HG03280 (cell line): ENCODE measurements at regions not wholly inside any gene's neighbourhood (a gene's known extent, or its start where the extent isn't known, plus 50 kb on each side); places are given as distances from the start of the nearest gene placed in this dataset.
"Not testable (repeated sequence)": the region's sequence is repeated elsewhere in the genome, so short reads cannot be mapped to it uniquely, and the experiment has no call there.

ENCODE experiments used
- ATAC-seq: cut with Tn5 transposase; IDR thresholded peaks from one replicate; pipeline ENCODE4 v1.9.1; 2021; ENCODE audit warnings: mild to moderate bottlenecking, moderate library complexity; ENCODE audit not compliant: unreplicated experiment

DNA sequence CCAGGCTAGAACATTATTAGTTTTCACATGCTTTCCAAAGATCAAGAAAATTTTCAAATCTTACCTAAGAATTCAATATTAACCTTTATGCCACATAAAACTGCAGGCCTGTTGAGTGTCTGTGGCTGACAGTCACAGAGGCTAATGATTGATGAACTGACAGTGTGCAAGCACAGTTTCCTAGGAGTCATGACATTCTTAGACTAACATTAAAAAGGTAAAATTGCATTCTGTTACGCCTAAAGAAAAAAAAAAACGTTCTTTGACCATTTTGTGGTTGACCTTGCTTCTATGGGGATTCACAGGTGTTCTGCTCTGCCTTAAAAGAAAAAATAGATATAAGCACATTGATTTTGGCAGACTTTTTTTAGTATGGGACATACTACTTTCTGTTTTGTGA, 1776.2 kb downstream of the PCDH9 start:
- no peak for ATAC-seq

DNA sequence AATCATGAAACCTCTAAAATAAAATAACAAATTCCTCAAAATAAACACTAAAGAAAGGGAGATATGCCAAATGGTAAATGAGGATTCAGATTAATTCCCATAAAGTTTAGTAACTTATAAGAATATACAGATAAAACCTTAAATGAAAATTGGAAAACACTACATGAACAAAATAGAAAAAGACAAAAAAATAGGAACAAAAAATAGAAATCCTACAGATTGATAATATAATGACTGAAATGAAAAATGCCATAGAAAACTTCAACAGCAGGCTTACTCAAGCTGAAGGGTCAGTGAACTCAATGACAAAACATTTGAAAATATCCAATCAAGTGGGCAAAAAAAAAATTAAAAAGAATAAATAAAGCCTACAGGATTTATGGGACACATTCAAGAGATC, 1784.8 kb downstream of the PCDH9 start:
- ATAC-seq, result no peak

DNA sequence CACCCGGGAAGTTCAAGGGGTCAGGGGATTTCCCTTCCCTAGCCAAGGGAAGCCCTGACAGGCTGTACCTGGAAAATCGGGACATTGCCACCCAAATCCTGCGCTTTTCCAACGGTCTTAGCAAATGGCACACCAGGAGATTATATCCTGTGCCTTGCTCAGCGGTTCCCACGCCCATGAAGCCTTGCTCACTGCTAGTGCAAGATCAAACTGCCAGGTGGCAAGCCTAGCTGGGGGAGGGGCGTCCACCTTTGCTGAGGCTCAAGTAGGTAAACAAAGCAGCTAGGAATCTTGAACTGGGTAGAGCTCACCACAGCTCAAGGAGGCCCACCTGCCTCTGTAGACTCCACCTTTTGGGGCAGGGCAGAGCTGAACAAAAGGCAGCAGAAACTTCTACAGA, 1794.5 kb downstream of the PCDH9 start:
- no peak for ATAC-seq

DNA sequence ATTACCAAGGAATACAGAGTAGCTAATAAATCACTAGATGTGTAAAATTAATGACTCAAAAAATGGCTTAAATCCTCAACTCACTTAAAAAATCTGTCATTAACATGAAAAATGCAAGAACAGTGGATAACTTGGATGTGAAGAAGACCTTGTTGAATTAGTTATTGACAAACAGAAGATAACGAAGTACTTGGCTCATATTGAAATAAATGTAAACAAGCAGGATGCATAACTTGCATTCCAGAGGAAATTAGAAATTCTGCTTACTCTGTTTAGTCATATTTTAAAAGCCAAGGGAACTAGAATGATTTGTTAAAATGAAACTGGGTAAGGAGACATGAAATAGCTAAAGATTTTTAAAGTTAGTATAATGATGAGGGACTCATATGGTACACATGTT, 1812.2 kb downstream of the PCDH9 start:
- ATAC-seq, result no peak

DNA sequence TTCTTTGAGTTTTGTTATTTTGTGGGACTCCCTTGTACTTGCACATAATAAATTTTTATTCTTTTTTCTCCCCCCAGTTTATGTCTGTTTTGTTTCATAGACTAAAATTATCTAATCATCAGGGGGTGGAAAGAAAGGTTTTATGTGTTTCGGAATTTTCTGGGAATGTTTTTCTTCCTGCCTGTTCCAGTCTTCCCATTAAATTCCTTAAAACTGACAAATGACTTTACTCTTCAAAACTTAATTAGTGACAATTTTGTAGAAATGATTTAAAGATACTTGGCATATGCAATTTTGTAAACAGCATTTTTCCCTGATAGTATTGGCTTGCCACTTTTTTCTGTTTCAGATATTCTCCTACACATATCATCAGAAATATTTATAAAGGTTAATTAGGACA, 1813.4 kb downstream of the PCDH9 start:
- ATAC-seq, result no peak

DNA sequence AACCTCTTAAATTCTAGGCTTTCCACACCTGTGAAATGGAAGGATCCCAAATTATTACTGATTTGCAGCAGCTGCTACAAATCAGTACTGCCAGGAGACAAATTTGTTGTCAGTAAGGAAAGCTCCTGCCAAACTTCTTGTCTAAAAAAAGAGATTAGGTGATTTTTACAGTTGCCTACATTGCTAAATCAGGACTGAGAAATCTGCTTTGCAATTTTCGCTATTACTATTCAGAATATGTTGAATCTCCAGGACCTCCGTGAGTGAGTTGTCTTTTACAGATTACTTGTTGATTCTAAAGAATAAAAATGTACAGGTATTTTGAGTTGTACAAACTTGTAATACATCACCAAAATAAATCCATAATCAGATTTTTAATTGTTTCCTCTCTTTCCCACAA, 1815.9 kb downstream of the PCDH9 start:
- no peak for ATAC-seq

DNA sequence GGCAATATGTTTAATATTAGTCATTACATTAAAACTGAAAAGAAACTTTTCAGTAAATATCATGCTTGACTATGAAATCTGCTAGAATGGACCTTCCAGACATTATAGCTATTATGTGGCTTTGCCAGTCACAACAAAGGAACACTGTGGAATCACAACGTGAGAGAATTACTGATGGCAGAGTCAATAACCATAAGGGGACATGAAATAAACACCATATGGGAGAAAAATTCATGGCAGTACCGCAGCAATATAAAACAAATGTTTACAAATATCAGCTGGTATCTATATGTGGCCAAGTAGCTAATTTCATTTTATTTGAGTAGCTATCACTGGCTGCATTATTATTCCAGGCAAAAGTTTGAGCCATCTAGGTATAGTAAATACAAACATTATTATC, 1818.6 kb downstream of the PCDH9 start:
- ATAC-seq, result no peak

DNA sequence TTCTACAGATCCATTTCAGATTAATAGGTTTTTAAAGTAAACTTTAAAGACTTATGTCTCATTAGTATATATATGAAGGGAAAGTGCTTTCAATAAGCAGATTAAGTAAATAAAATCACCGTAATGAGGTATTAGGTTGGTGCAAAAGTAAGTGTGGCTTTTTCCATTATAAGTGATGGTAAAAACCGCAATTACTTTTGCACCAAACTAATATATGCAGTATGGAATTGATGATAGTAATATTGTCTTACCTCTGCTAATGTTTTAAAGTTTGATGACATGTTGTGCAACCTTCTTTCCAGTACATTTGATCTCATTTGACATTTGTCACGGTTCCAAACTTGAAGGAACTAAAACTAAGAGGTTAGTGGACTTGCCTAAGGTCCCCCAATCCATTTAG, 1819.3 kb downstream of the PCDH9 start:
- ATAC-seq, result no peak

DNA sequence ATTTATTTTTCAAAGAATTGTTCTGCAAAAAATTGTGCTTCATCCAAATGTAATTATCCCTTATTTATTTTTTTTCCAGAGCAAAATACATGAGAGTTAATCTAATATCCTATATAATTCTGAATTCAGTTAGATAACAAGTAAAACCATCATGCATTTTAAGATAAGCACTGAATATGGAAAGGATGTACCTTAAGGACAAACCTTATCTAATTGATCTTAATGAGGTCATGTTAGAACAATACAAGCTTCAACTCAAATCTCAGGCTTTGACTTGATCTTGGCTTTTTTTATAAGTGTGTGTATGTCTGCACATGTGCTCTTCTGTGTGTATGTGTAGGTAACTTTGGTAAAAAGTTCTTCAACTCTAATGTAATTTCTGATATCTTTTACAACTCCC, 1828.8 kb downstream of the PCDH9 start:
- ATAC-seq, result no peak

DNA sequence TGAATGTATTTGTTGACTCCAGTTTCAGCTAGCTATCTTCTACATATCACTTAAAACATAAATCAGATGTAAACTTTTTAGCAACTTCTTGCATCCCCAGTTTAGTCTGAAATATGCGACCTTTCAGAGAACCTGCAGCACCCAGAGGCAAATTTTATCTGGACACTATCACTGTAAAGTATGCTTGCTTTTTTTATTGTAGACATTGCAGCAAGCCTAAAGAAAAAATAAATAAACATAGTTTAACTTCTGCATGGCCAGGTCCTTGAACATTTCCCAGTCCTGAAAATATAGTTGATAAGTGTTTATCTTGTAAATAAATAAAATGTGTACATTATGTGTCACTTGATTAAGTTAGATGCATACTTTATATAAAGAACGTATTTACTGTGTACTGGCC, 1829.4 kb downstream of the PCDH9 start:
- no peak for ATAC-seq

DNA sequence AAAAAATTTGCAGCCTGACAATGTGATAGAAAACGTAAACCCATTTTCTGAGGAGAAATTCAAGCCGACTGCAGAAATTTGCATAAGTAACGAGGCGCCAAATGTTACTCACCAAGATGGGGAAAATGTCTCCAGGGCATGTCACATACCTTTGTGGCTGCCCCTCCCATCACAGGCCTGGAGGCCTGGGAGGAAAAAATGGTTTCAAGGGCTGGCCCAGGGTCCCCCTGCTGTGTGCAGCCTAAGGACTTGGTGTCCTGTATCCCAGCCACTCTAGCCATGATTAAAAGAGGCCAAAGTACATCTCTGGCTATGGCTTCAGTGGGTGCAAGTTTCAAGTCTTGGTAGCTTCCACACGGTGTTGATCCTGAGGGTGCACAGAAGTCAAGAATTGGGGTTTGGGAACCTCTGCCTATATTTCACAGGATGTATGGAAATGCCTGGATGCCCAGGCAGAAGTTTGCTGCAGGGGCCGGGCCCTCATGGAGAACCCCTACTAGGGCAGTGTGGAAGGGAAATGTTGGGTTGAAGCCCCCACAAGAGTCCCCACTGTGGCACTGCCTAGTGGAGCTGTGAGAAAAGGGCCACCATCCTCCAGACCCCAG, 1842.3 kb downstream of the PCDH9 start:
- no peak for ATAC-seq

DNA sequence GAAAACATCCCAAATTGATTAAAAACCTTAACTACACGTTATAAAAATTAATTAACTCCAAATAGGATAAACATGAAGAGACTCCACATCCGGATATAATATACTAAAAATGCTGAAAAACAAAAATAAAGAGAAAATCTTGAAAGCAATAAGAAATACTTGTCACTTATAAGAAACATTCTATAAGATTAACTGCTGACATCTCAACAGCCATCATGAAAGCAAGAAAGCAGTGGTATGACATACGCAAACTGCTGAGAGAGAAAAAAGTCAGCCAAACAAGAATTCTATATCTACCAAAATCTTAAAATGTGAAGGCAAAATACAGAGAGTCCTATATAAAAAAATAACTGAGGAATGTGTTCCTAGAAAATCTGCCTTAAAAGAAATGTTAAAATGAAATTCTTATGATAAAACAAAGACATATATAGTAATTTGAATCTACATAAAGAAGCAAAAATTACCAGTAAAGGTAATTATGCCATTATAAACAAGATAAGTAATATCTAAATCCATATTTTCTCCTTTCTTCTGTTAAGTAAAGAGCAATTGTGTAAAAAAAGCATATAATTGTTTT, 1851.1 kb downstream of the PCDH9 start:
- ATAC-seq, result no peak

DNA sequence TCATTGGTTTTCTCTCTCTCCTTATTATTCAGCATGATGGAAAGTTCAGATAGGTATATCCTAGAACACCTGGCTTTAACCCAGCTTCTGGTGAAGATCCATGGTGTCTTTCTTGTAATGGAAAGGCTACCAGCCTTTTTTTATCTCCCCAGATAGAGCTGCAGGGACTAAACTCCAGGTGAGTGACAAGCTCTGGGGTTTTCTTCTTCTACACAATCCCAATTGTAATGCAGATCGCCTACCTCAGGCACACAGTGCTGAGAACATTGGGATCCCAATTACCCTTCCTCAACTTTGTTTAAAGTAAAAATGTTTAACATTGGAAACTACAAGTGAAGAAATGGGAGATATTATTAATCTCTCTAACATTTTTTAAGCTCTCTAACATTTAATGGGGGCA, 1851.7 kb downstream of the PCDH9 start:
- ATAC-seq, result no peak

DNA sequence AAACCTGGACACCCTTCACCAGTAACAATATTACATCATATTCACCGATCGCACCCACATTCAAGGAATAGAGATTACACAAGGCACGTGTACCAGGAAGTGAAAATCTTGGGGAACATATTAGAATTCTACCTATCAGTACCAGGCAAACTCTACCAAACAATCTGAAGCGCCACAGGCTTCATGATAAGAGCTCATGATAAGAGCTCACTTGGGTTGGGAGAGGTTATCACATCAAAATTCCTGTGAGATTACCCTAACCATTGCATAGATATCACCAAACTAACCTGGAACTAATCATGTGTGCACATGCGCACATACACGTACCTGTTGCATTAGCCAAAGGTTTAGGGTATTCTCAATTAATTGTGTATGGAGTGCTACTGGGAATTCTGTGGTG, 1861.3 kb downstream of the PCDH9 start:
- ATAC-seq, result no peak

DNA sequence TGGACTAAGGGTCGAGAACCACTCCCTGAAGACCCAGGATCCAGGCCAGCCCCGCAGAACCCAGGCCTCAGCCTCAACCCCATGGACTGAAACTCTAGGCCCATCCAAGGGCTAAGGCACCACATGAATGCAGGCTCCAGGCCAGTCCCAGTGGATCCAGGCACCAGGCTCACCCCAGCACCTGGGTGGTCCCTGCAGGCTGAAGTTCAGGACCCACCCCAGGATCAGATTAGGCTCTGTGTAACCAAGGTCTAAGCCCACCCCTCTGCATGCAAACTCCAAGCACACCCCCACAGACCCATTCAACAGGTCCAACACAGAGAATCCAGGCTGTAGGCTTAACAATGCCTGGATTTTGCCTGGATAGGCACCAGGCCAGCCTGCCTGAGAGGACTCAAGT, 1876.2 kb downstream of the PCDH9 start:
- ATAC-seq, result no peak

DNA sequence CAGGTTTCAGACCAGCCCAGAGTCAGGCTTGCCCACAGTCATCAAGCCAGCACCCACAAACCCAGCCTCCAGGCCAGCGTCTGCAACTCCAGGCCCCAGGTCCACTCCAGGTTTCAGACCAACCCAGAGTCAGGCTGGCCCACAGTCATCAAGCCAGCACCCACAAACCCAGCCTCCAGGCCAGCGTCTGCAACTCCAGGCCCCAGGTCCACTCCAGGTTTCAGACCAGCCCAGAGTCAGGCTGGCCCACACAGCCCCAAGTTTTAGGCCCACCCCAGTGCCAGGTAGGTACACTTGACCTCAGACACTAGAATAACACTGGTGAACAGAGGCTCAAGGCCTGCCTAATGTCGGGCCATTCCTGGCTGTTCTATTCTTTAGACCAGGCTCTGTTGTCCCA, 1877.0 kb downstream of the PCDH9 start:
- ATAC-seq, result not testable (repeated sequence)

DNA sequence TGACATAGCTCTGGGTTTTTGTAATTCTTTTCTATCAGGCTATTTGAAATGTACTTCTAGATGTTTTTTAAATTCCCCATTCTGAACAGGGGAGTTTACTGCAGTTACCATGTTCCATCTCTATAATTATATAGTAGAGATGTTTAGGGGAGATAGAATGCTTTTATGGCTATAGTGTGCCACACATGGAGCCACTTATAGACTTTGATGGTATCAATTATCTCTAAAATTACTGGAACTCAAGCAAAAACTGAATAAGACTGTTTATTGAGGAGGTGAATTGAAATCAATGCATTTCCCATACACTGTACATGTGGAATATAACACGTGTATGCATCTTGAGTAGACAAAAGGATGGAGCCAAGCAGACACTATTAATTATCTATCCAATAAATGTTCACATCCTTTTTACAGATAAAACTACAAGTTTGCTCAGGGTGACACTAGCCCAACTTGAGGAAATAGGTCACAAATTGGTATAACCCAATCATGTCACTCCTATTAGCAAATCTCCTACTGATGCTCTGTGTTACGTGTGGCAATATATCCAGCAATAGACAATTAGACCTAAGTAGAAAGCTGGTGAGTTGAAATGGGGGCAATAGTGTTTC, 1882.6 kb downstream of the PCDH9 start:
- ATAC-seq, result no peak

DNA sequence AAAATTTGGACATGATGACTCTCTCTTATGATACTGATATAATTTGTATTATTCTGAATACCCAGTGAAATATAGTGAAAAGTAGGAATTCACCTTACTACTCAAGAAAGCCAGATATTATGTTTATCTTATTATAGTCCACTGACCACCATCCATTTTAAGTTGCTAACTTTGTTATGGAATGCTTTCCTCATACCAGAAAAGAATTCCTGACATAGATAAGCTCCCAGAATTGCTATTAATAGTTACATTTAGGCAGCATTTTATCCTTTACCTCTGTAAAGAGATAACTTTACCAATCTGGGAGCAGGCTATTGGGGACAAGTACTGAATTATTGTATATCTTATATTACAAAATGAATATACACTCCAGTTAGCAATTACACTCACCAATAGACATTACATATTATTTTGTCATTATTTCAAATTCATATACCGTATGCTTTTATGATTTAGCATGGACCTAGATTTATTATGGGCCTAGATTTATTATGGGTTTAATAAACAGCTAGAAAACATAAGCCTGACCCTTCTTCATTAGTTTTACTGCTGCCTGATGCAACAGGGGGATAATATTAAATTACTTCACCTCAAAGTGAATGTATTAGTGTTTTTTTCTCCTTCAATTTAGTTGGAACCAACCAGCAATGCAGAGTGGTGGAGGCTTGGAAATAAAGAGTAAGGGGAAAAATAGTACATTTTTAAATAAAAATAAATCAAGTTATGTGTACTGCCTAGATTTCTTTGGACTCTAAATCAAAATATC, 1886.1 kb downstream of the PCDH9 start:
- ATAC-seq, result no peak

DNA sequence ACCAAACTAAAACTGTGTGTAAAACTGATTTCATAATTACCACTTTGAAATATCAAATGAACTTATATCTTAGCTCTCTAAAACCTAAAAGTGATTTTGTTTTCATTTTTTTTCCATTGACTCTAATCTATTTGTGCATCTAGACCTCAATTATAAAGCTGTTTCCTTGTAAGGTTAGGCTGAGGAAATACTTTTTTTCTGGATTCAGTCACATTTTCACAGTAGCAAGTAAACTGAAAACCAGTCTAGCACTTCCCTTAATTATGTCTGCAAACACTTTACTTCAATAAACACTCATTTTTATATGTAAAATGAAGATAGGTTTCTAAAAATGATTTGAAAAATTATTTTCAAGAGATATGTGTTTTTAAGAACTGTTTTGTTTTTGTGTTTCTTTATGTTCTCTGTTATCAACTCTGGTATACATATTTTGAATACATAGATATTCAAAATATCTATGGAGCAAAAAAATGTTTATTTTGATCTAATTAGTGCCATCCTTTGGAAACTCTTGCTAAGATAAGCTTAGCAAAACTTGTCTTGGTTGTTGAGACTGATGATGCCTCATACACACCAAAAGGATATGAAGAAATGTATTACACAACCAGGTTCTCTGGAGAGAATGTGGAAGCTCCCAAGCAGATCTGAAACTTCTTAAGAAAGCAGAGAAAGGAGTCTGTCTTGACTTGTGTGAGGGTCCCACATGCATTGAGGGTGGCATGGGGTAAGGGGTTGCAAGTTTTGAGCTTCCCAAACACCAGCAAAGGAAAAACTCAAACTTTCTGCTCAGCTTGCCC, 1887.4 kb downstream of the PCDH9 start:
- no peak for ATAC-seq

DNA sequence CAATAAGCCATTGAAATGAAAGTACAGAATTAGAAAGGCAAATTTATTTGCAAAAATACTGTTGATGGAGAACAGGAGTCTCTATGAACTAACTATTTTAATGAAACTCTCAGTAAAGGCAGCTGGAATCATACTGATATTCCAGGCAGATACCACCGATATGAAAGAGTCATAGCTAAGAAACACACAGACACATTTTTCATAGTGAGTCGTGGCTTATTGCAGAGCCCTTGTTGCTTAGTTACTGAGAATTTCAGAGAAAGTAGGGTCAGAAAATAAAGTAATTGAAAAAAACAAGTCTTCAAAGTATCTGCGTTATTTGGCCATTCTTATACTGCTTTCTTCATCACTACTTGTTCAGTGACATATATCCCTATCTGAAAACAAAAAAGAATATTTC, 1890.9 kb downstream of the PCDH9 start:
- ATAC-seq, result no peak

DNA sequence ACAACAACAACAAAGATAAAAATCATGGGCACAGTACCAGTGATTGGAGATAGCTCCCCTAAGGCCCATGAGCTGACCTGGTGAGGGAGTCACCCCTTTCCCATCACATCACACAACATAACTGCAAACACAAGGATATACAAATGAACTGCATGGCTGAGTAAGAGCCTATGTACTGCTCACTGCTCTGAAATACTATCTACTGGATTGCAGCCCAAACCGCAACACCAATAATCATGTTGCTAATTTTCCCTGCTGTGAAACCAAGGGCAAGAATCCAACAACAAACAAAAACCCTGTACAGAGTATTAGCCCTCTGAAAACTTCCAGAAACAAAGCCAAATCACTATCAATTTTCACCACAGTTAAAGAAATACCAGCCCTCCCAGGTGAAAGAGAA, 1893.2 kb downstream of the PCDH9 start:
- no peak for ATAC-seq
